ENCODE measurements at regions not wholly inside any gene's neighbourhood (a gene's known extent, or its start where the extent isn't known, plus 50 kb on each side); places are given as distances from the start of the nearest gene placed in this dataset.

GRCh38 chr13:112136095-112136494 lies 69.1 kb downstream of the SOX1 start:
- peaks cover 0 to 8% of the 10 kb centered on the region in 2 donors for H3K4me1 ChIP-seq
- 84 to 95% methylated on average over 7 of the region's 7 CpGs for WGBS, 2 donors
- H3K4me3 ChIP-seq (replicated peaks in 1 of 3) = no peak overlapping the region
- no peak overlapping the region for H3K27ac ChIP-seq
- H3K9me3 ChIP-seq = no peaks in the 10 kb centered on the region
- no peaks in the 10 kb centered on the region for H3K27me3 ChIP-seq
- H3K36me3 ChIP-seq = no peaks in the 10 kb centered on the region
- TF ChIP-seq POLR2A (IDR thresholded peaks at IDR 0.05) = no peak
- TF ChIP-seq, protein P1, sequence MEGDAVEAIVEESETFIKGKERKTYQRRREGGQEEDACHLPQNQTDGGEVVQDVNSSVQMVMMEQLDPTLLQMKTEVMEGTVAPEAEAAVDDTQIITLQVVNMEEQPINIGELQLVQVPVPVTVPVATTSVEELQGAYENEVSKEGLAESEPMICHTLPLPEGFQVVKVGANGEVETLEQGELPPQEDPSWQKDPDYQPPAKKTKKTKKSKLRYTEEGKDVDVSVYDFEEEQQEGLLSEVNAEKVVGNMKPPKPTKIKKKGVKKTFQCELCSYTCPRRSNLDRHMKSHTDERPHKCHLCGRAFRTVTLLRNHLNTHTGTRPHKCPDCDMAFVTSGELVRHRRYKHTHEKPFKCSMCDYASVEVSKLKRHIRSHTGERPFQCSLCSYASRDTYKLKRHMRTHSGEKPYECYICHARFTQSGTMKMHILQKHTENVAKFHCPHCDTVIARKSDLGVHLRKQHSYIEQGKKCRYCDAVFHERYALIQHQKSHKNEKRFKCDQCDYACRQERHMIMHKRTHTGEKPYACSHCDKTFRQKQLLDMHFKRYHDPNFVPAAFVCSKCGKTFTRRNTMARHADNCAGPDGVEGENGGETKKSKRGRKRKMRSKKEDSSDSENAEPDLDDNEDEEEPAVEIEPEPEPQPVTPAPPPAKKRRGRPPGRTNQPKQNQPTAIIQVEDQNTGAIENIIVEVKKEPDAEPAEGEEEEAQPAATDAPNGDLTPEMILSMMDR (IDR thresholded peaks at IDR 0.05) = no peak
- intact Hi-C loops (cut with DNase I) = no loop called here
- no peak for DNase-seq

GRCh38 chr13:112137144-112137543 lies 70.2 kb downstream of the SOX1 start:
- 85 to 89% methylated on average over 5 to 6 of the region's 6 CpGs for WGBS, 2 donors
- intact Hi-C loops (cut with DNase I) = no loop called here
- TF ChIP-seq, protein P1 (IDR thresholded peaks at IDR 0.05) = no peak
- no peak for TF ChIP-seq POLR2A (IDR thresholded peaks at IDR 0.05)

DNA sequence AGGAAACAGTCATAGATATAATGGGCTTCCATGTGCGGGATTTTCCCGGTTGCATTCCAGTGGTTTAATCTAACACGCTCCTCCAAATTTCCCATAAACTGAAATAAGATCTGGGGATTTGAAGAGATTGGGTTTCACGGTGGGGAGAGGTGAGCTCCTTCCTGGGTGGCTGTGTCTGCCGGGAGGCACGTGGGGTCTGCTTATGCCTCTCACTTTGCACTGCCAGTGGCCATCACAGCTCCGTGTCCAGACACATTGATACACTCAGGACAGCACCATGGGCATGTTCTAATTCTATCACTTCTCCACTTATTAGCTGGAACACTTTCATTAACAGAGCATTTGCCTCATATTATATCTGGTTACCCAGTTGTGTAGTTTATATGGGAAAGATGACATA lies 73.4 kb downstream of the SOX1 start:
- H3K36me3 ChIP-seq = no peaks in the 10 kb centered on the region
- TF ChIP-seq, protein P1 (IDR thresholded peaks at IDR 0.05) = no peak
- no peak for TF ChIP-seq POLR2A (IDR thresholded peaks at IDR 0.05)

More at GRCh38 chr13:112137144-112137543, 70.2 kb downstream of the SOX1 start:
- no peaks in the 10 kb centered on the region for H3K36me3 ChIP-seq
- no peaks in the 10 kb centered on the region for H3K9me3 ChIP-seq
- no peaks in the 10 kb centered on the region for H3K27me3 ChIP-seq
- no peak overlapping the region for H3K27ac ChIP-seq
- no peak overlapping the region for H3K4me3 ChIP-seq (replicated peaks in 1 of 3)
- no peak for DNase-seq
- H3K4me1 ChIP-seq = no peaks in the 10 kb centered on the region

GRCh38 chr13:112141643-112142400 lies 74.9 kb downstream of the SOX1 start:
- 90% methylated on average over 11 of the region's 11 CpGs for WGBS, 2 donors
- TF ChIP-seq, protein P1 (IDR thresholded peaks at IDR 0.05) = no peak
- no peak for TF ChIP-seq POLR2A (IDR thresholded peaks at IDR 0.05)
- Histone ChIP-seq H3K27ac (no peak overlapping the region), H3K27me3 (no peaks in the 10 kb centered on the region), H3K36me3 (no peaks in the 10 kb centered on the region), H3K4me1 (no peaks in the 10 kb centered on the region), H3K9me3 (no peaks in the 10 kb centered on the region), H3K4me3 (replicated peaks in 1 of 3) (no peak overlapping the region)
- DNase-seq = no peak
- intact Hi-C loops (cut with DNase I) = no loop called here

More for the DNA sequence above, 73.4 kb downstream of the SOX1 start:
- 81 to 85% methylated on average over 7 of the region's 7 CpGs for WGBS, 2 donors
- intact Hi-C loops (cut with DNase I) = no loop called here
- Histone ChIP-seq H3K27ac (no peak overlapping the region), H3K4me1 (no peaks in the 10 kb centered on the region), H3K27me3 (no peaks in the 10 kb centered on the region), H3K4me3 (replicated peaks in 1 of 3) (no peak overlapping the region), H3K9me3 (no peaks in the 10 kb centered on the region)
- DNase-seq = no peak

DNA sequence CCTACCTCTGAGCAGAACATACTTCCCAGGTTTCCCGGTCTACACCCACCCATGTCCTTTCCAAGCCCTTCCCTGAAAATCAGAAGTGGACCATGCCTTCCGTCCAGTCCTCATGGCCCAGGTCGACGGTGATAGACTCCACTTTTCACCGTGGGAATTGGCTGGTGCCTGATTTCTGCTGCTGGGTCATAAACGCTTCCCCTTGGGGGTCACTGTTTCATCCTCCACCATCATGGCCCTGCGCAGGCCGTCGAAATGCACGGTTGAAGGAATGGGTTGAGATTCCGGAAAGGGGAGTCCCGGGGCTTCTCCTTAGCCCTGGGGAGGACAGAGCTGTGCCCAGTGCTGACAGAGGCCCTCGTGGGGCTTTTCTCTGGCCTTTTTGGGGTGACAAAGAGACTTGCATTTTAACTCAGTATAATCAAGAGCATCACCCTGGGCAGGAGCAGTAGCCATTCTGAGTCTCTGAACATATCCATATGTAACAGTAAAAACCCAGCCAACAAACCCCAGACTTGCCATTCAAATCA lies 75.5 kb downstream of the SOX1 start:
- Histone ChIP-seq H3K27ac (no peak overlapping the region), H3K27me3 (no peaks in the 10 kb centered on the region), H3K36me3 (no peaks in the 10 kb centered on the region), H3K4me3 (replicated peaks in 1 of 3) (no peak overlapping the region), H3K4me1 (no peaks in the 10 kb centered on the region), H3K9me3 (no peaks in the 10 kb centered on the region)
- no peak for TF ChIP-seq POLR2A (IDR thresholded peaks at IDR 0.05)
- TF ChIP-seq, protein P1 (IDR thresholded peaks at IDR 0.05) = no peak
- 88 to 89% methylated on average over 13 of the region's 13 CpGs for WGBS, 2 donors
- intact Hi-C loops (cut with DNase I) = no loop called here
- no peak for DNase-seq

Measured in thyroid gland (tissue), 4 donors.